ENCODE measurements at regions not wholly inside any gene's neighbourhood (a gene's known extent, or its start where the extent isn't known, plus 50 kb on each side); places are given as distances from the start of the nearest gene placed in this dataset.

DNA sequence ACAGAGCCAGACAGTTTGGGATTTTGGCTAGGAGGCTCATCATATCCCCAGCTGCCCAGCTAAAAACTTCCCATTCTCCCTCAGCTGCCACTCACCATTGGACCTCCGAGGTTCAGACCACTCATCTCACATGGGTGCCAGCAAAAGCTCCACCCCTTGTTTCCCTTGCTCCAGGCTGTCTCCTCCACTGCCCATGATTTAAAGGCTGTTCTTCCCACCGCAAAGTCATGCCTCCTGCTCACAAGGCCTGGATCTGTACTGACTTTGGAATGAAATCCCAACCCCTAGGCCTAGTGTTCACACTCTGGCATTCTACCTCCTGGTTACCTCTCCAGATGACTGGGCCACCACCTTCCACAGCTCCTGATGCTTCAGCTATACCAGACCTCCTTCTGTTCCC, 142.2 kb upstream of the EOLA2 start:
- TF ChIP-seq, protein P1, sequence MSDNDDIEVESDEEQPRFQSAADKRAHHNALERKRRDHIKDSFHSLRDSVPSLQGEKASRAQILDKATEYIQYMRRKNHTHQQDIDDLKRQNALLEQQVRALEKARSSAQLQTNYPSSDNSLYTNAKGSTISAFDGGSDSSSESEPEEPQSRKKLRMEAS (IDR thresholded peaks at IDR 0.05): no peak
- no peak for TF ChIP-seq ZBTB7A (IDR thresholded peaks at IDR 0.05; ENCODE audit: low read depth)
- no peak for TF ChIP-seq NFIC (IDR thresholded peaks at IDR 0.05)
- no peak for TF ChIP-seq CEBPB (IDR thresholded peaks at IDR 0.05)
- TF ChIP-seq CREB1 (IDR thresholded peaks at IDR 0.05; ENCODE audit: low read depth): no peak
- TF ChIP-seq EP300 (IDR thresholded peaks at IDR 0.05; ENCODE audit: borderline replicate concordance): no peak
- no peak for TF ChIP-seq RAD21 (IDR thresholded peaks at IDR 0.05; ENCODE audit: low read depth)
- TF ChIP-seq TCF12 (IDR thresholded peaks at IDR 0.05; ENCODE audit: low read depth): no peak

Measured in Ishikawa (cell line).